Keratinocyte (primary cell): ENCODE measurements at regions not wholly inside any gene's neighbourhood (a gene's known extent, or its start where the extent isn't known, plus 50 kb on each side); places are given as distances from the start of the nearest gene placed in this dataset.

Experiments used
- DNase-seq: peaks from one replicate; pipeline ENCODE4 v3.0.0-alpha.2; 2011; ENCODE audit warnings: low read depth, missing footprints, low spot score
- FAIRE-seq: peaks from 2 replicates; lab custom pipeline; 2011; peaks lifted over from hg19 to GRCh38; lab: Jason Lieb, UNC
- H2AFZ ChIP-seq: 2 replicates; pipeline ENCODE4 v1.6.0; 2012; ENCODE audit warnings: low read length, control low read depth, inconsistent platforms; ENCODE audit not compliant: control insufficient read depth
- H3K27ac ChIP-seq: 2 replicates; pipeline ENCODE4 v1.5.1; 2011; ENCODE audit warnings: low read length; ENCODE audit not compliant: control insufficient read depth, insufficient read depth
- H3K27me3 ChIP-seq: 3 replicates; pipeline ENCODE4 v1.6.0; 2011; ENCODE audit warnings: low read length; ENCODE audit not compliant: control insufficient read depth, insufficient read depth; ENCODE audit errors: extremely low read depth
- H3K36me3 ChIP-seq, 2 experiments: 2 replicates in 1 of 2; 3 replicates in 1 of 2; pipeline ENCODE4 v1.5.1; 2011; ENCODE audit warnings: low read length in 2 of 2, mild to moderate bottlenecking in 1 of 2; ENCODE audit not compliant: control insufficient read depth in 2 of 2, insufficient read depth in 2 of 2; ENCODE audit errors: extremely low read depth in 1 of 2
- H3K4me1 ChIP-seq: 3 replicates; pipeline ENCODE4 v1.5.1; 2011; ENCODE audit warnings: low read length; ENCODE audit not compliant: control insufficient read depth, insufficient read depth; ENCODE audit errors: extremely low read depth
- H3K4me2 ChIP-seq: 3 replicates; pipeline ENCODE4 v1.6.0; 2011; ENCODE audit warnings: low read depth, low read length; ENCODE audit not compliant: control insufficient read depth, insufficient read depth; ENCODE audit errors: extremely low read depth
- H3K4me3 ChIP-seq, 3 experiments: fragments of 200-600 bp in 1 of 3; sonication (generic) in 1 of 3; 2 replicates in 2 of 3; 3 replicates in 1 of 3; pipeline ENCODE4 v1.5.1; 2011 to 2016; ENCODE audit warnings: low read length in 3 of 3, mild to moderate bottlenecking in 3 of 3, control low read depth in 2 of 3, inconsistent platforms in 1 of 3, low read depth in 1 of 3, mixed read lengths in 1 of 3, mixed run types in 1 of 3, moderate library complexity in 1 of 3; ENCODE audit not compliant: control insufficient read depth in 2 of 3, insufficient read depth in 2 of 3; ENCODE audit errors: extremely low read depth in 1 of 3
- H3K79me2 ChIP-seq: 2 replicates; pipeline ENCODE4 v1.6.0; 2012; ENCODE audit warnings: low read length; ENCODE audit not compliant: control insufficient read depth, insufficient read depth
- H3K9ac ChIP-seq: 3 replicates; pipeline ENCODE4 v1.6.0; 2011; ENCODE audit warnings: low read length; ENCODE audit not compliant: control insufficient read depth, insufficient read depth; ENCODE audit errors: extremely low read depth
- H3K9me1 ChIP-seq: 3 replicates; pipeline ENCODE4 v1.6.0; 2011; ENCODE audit warnings: low read length; ENCODE audit not compliant: control insufficient read depth, insufficient read depth; ENCODE audit errors: extremely low read depth
- H3K9me3 ChIP-seq: 2 replicates; pipeline ENCODE4 v1.5.1; 2012; ENCODE audit warnings: low read depth, low read length; ENCODE audit not compliant: control insufficient read depth
- H4K20me1 ChIP-seq: 3 replicates; pipeline ENCODE4 v1.6.0; 2011; ENCODE audit warnings: low read length; ENCODE audit not compliant: control insufficient read depth, insufficient read depth; ENCODE audit errors: extremely low read depth
- CTCF ChIP-seq, 3 experiments: IDR thresholded peaks in 1 of 3; conservative IDR thresholded peaks in 1 of 3; optimal IDR thresholded peaks in 1 of 3; 2 replicates in 2 of 3; 3 replicates in 1 of 3; pipeline versions ENCODE3 to v1.5.1; 2011; ENCODE audit warnings: low read length in 3 of 3, mild to moderate bottlenecking in 3 of 3, moderate library complexity in 2 of 3, control low read depth in 1 of 3, inconsistent platforms in 1 of 3; ENCODE audit not compliant: insufficient read depth in 2 of 3; ENCODE audit errors: extremely low read depth in 1 of 3
- EZH2 ChIP-seq: IDR thresholded peaks from one replicate; pipeline ENCODE4 v1.6.1; 2012; ENCODE audit warnings: inconsistent platforms, mild to moderate bottlenecking, low read length, moderate library complexity
- dilution Hi-C: fragments of 300-500 bp; cut with MboI; formaldehyde crosslinking; loops from one replicate; pipeline ENCODE4 v1.7.0; 2020; ENCODE audit warnings: low sequenced_read_pairs; ENCODE audit not compliant: extremely low pct_ligation_motif_present

- FAIRE-seq = no peak
- Histone ChIP-seq H3K4me3 (no peak overlapping the region), H3K9me3 (no peaks in the 10 kb centered on the region), H3K27ac (no peak overlapping the region), H3K27me3 (peaks cover 3% of the 10 kb centered on the region), H3K4me2 (no peak overlapping the region), H3K9ac (no peak overlapping the region), H3K79me2 (no peaks in the 10 kb centered on the region), H3K4me1 (peaks cover 1% of the 10 kb centered on the region), H2AFZ (no peak overlapping the region), H3K9me1 (no peaks in the 10 kb centered on the region), H3K36me3 (no peaks in the 10 kb centered on the region), H4K20me1 (no peaks in the 10 kb centered on the region)
- dilution Hi-C loops = no loop called here
- no peak for DNase-seq
- no peak for TF ChIP-seq CTCF (optimal IDR thresholded peaks at IDR 0.05 in 1 of 3, IDR thresholded peaks at IDR 0.05 in 1 of 3, conservative IDR thresholded peaks at IDR 0.05 in 1 of 3; ENCODE audit: extremely low read depth in 1 of 3, insufficient read depth in 2 of 3, low read length in 3 of 3)
- no peak for TF ChIP-seq EZH2
Measured at GRCh38 chr4:152079079-152079478, 318.3 kb upstream of the GATB start.

GRCh38 chr4:152077582-152077981 lies 316.8 kb upstream of the GATB start:
- H3K27ac ChIP-seq = no peak overlapping the region
- H3K4me2 ChIP-seq = no peak overlapping the region
- H3K4me3 ChIP-seq = no peak overlapping the region
- H4K20me1 ChIP-seq = no peaks in the 10 kb centered on the region
- FAIRE-seq (no peak), DNase-seq (no peak)
- no peaks in the 10 kb centered on the region for H3K9me3 ChIP-seq
- peaks cover 8% of the 10 kb centered on the region for H3K4me1 ChIP-seq
- H3K27me3 ChIP-seq = peaks cover 3% of the 10 kb centered on the region
- H3K79me2 ChIP-seq = no peaks in the 10 kb centered on the region
- H3K36me3 ChIP-seq = no peaks in the 10 kb centered on the region
- dilution Hi-C loops = no loop called here
- no peak overlapping the region for H2AFZ ChIP-seq
- H3K9me1 ChIP-seq = no peaks in the 10 kb centered on the region
- TF ChIP-seq EZH2 (no peak), CTCF (optimal IDR thresholded peaks at IDR 0.05 in 1 of 3, IDR thresholded peaks at IDR 0.05 in 1 of 3, conservative IDR thresholded peaks at IDR 0.05 in 1 of 3; ENCODE audit: extremely low read depth in 1 of 3, insufficient read depth in 2 of 3, low read length in 3 of 3) (no peak)
- no peak overlapping the region for H3K9ac ChIP-seq
